Adrenal gland (tissue), 9 donors: ENCODE measurements at regions not wholly inside any gene's neighbourhood (a gene's known extent, or its start where the extent isn't known, plus 50 kb on each side); places are given as distances from the start of the nearest gene placed in this dataset.

ENCODE experiments used
- DNase-seq, 7 donors: peaks; one replicate each; pipeline ENCODE4 v3.0.0-alpha.2; 2019 to 2020
- H3K27ac ChIP-seq, 5 donors: fragments of 200-600 bp; sonication (generic) in 4 of 5; 1 replicate in 3 of 5; 2 replicates in 2 of 5; pipeline versions ENCODE4 v1.5.1 to v1.8.0; 2016 to 2020; ENCODE audit warnings: mild to moderate bottlenecking in 1 of 5
- H3K27me3 ChIP-seq: fragments of 200-600 bp; 2 replicates; pipeline ENCODE4 v1.8.0; 2021
- H3K36me3 ChIP-seq, 2 donors: fragments of 200-600 bp; replicated peaks in 1 of 2; 1 replicate in 1 of 2; 2 replicates in 1 of 2; pipeline versions ENCODE4 v1.5.1 to v1.8.0; 2018 to 2022
- H3K4me1 ChIP-seq, 2 donors: fragments of 200-600 bp; replicated peaks in 1 of 2; 1 replicate in 1 of 2; 2 replicates in 1 of 2; pipeline versions ENCODE4 v1.5.1 to v1.8.0; 2018 to 2021
- H3K4me3 ChIP-seq, 4 donors: fragments of 200-600 bp; sonication (generic) in 3 of 4; one replicate each; pipeline ENCODE4 v1.5.1; 2016 to 2018
- H3K9me3 ChIP-seq, 3 donors: fragments of 200-600 bp; sonication (generic) in 1 of 3; replicated peaks in 1 of 3; 1 replicate in 2 of 3; 2 replicates in 1 of 3; pipeline versions ENCODE4 v1.5.1 to v1.8.0; 2016 to 2021
- POLR2A ChIP-seq, 2 donors: fragments of 450-650 bp; IDR thresholded peaks; one replicate each; pipeline ENCODE4 v1.6.1; 2017; ENCODE audit warnings: antibody characterized with exemption in 2 of 2, mild to moderate bottlenecking in 2 of 2, moderate library complexity in 1 of 2
- WGBS, 4 donors: extraction: QIAGEN DNeasy Blood & Tissue Kit in 2 of 4; methylation state at CpG; one replicate each; pipeline versions ENCODE4 v1.1.5 to v1.1.7; 2013 to 2017; 5-methylcytosine and 5-hydroxymethylcytosine counted together
- intact Hi-C, 2 donors: fragments of 100-400 bp; cut with DNase I; formaldehyde crosslinking; loops; one replicate each; pipeline versions ENCODE4 v1.14.1 to v1.15.0; 2022 to 2023
- TF ChIP-seq, protein P1 (sequence below), 6 experiments: fragments of 450-650 bp in 4 of 6; fragments of 200-600 bp in 2 of 6; sonication (generic) in 1 of 6; IDR thresholded peaks; 1 replicate in 5 of 6; 2 replicates in 1 of 6; pipeline versions ENCODE4 v1.5.1 to v1.8.0; 2016 to 2021; ENCODE audit warnings: antibody characterized with exemption in 6 of 6, mild to moderate bottlenecking in 2 of 6, moderate library complexity in 1 of 6
- donor health status: healthy with polysubstance abuse.
- donor health status: Bipolar disorder and iron deficiency.
- donor health status: DM: yes; HTN: yes; CAD: no.
- donor health status: DM: no; HTN: no; CAD: no.
- donor health status: DM: no; HTN: no; CAD: no.

DNA sequence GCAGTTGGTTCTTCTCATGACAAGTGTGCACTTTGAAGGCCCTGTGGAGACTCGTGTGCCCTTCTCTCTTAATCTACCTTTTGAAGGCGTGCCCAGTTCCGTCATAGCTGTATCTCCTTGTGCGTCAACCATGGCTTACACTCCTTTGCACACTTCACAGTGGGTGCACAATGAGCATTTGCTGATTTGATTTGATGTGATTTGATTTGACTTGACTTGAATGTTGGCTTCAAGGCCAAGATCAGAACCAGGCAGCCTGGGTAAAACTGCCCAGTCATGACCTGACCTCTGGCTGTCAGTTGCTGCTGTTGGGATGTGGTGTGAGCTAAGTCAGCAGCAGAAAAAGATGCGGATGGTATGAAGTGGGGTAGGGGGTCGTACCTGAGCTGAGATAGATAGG, 670.3 kb upstream of the HS6ST1 start:
- no peaks in the 10 kb centered on the region for H3K27me3 ChIP-seq
- intact Hi-C loops: no loop called here
- H3K27ac ChIP-seq: no peak overlapping the region
- DNase-seq: no peak
- no peak overlapping the region for H3K4me3 ChIP-seq
- no peaks in the 10 kb centered on the region for H3K4me1 ChIP-seq
- H3K9me3 ChIP-seq: no peaks in the 10 kb centered on the region
- no peak for TF ChIP-seq POLR2A (IDR thresholded peaks at IDR 0.05)
- TF ChIP-seq, protein P1, sequence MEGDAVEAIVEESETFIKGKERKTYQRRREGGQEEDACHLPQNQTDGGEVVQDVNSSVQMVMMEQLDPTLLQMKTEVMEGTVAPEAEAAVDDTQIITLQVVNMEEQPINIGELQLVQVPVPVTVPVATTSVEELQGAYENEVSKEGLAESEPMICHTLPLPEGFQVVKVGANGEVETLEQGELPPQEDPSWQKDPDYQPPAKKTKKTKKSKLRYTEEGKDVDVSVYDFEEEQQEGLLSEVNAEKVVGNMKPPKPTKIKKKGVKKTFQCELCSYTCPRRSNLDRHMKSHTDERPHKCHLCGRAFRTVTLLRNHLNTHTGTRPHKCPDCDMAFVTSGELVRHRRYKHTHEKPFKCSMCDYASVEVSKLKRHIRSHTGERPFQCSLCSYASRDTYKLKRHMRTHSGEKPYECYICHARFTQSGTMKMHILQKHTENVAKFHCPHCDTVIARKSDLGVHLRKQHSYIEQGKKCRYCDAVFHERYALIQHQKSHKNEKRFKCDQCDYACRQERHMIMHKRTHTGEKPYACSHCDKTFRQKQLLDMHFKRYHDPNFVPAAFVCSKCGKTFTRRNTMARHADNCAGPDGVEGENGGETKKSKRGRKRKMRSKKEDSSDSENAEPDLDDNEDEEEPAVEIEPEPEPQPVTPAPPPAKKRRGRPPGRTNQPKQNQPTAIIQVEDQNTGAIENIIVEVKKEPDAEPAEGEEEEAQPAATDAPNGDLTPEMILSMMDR (IDR thresholded peaks at IDR 0.05): no peak
- H3K36me3 ChIP-seq: no peaks in the 10 kb centered on the region
- 84 to 88% (median 86%) methylated on average over 6 of the region's 6 CpGs for WGBS, 4 donors

DNA sequence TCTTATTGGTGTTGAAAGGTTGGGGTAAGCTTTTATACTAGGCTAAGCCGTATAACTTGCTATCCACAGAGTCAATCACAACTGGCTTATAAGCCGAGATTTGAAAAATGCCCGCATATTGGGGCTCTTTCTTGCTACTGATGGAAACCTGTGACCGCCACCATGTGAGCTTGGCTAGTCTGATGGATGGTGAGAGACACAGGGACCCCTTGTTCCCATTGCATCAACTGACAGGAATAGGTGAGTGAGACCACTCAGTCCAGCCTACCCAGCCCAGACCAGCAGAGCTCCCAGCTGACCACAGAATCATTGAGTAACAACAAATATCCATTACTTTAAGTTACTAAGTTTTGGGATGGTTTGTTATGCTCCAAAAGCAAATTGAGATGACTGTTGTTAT, 676.4 kb upstream of the HS6ST1 start:
- Histone ChIP-seq H3K27ac (no peak overlapping the region), H3K27me3 (no peaks in the 10 kb centered on the region), H3K4me3 (no peak overlapping the region), H3K4me1 (no peaks in the 10 kb centered on the region), H3K36me3 (no peaks in the 10 kb centered on the region), H3K9me3 (no peaks in the 10 kb centered on the region)
- no peak for DNase-seq
- intact Hi-C loops: no loop called here
- no peak for TF ChIP-seq POLR2A (IDR thresholded peaks at IDR 0.05)
- TF ChIP-seq, protein P1 (IDR thresholded peaks at IDR 0.05): no peak
- WGBS, 4 donors: 87 to 92% (median 90%) methylated on average over 4 of the region's 4 CpGs

DNA sequence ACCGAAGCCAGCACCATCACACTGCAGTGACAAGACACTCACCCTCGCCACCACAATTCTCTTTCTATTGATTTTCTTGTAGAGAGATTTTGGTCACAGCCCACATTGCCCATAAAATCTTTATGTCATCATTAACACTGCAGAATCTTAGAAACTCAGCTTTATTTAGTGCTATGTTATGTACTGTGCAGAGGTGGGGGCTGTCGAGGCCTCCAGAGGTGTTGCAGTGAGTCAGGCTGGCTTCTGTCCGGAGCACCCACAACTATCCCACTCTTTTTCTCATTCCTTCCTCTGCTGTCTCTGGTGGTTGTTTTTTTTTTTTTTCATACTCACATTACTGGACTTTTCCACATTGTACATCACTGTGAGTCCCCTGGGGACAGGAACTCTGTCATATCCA, 677.4 kb upstream of the HS6ST1 start:
- intact Hi-C loops: no loop called here
- no peaks in the 10 kb centered on the region for H3K36me3 ChIP-seq
- H3K4me1 ChIP-seq: no peaks in the 10 kb centered on the region
- no peak overlapping the region for H3K4me3 ChIP-seq
- 75 to 78% (median 77%) methylated on average over 4 of the region's 4 CpGs for WGBS, 4 donors
- H3K9me3 ChIP-seq: no peaks in the 10 kb centered on the region
- no peak for DNase-seq
- H3K27ac ChIP-seq: no peak overlapping the region
- TF ChIP-seq, protein P1 (IDR thresholded peaks at IDR 0.05): no peak
- no peak for TF ChIP-seq POLR2A (IDR thresholded peaks at IDR 0.05)
- no peaks in the 10 kb centered on the region for H3K27me3 ChIP-seq

DNA sequence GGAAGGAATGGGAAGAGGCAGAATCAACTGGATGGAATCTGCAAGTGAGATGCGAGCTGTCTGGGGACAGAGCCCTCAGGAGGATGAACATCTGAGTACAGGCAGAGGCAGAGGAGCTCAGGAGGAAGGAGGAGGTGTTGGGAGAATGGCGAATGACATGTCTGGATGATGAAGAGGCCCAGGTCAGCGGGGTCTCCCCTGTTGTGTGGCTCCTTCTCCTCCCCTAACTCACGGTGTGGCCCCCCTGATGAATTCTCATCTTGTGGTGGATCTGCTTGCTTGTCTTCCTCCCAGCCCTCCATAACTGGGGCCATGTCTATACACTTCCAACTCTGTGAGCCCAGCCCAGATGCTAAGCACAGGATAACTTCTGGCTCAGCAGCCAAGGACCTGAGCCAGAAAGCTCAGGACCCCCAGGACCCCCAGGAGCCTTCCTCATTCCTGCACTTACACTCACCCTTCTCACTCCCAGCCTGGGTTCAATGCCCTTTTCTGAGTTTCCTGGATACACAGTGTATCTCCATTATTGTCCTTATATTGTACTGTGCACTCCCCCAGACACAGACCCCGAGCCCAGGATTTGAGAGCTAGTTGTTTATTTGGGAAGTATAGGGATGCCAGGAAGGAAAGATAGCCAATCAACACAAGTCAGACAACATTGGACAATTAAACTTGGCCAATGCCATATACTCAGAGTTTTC, 678.6 kb upstream of the HS6ST1 start:
- intact Hi-C loops: no loop called here
- 73 to 88% (median 76%) methylated on average over 5 of the region's 5 CpGs for WGBS, 4 donors
- Histone ChIP-seq H3K9me3 (no peaks in the 10 kb centered on the region), H3K36me3 (no peaks in the 10 kb centered on the region), H3K4me1 (no peaks in the 10 kb centered on the region), H3K27ac (no peak overlapping the region), H3K4me3 (no peak overlapping the region), H3K27me3 (no peaks in the 10 kb centered on the region)
- DNase-seq: no peak
- TF ChIP-seq POLR2A (IDR thresholded peaks at IDR 0.05): no peak
- TF ChIP-seq, protein P1 (IDR thresholded peaks at IDR 0.05): no peak
